Liver (tissue), 8 donors: ENCODE measurements at regions not wholly inside any gene's neighbourhood (a gene's known extent, or its start where the extent isn't known, plus 50 kb on each side); places are given as distances from the start of the nearest gene placed in this dataset.

Experiments used
- DNase-seq: peaks from one replicate; pipeline ENCODE4 v3.0.0-alpha.2; 2017; ENCODE audit warnings: low spot score
- H3K27ac ChIP-seq, 2 donors: one replicate each; pipeline ENCODE4 v1.7.0; 2013; ENCODE audit warnings: inconsistent platforms in 2 of 2, low read length in 2 of 2, control low read depth in 1 of 2, low read depth in 1 of 2, mild to moderate bottlenecking in 1 of 2
- H3K27me3 ChIP-seq, 4 donors: one replicate each; pipeline versions ENCODE4 v1.6.1 to v1.7.0; 2013; ENCODE audit warnings: low read length in 3 of 4, inconsistent platforms in 1 of 4, mild to moderate bottlenecking in 1 of 4, moderate library complexity in 1 of 4; ENCODE audit not compliant: control insufficient read depth in 4 of 4, insufficient read depth in 4 of 4
- H3K36me3 ChIP-seq, 4 donors: one replicate each; pipeline versions ENCODE4 v1.6.1 to v1.7.0; 2013; ENCODE audit warnings: low read length in 3 of 4, mild to moderate bottlenecking in 3 of 4, low read depth in 1 of 4, moderate library complexity in 1 of 4; ENCODE audit not compliant: control insufficient read depth in 4 of 4, insufficient read depth in 3 of 4
- H3K4me1 ChIP-seq, 4 donors: one replicate each; pipeline versions ENCODE4 v1.6.1 to v1.7.0; 2013; ENCODE audit warnings: low read length in 3 of 4, mild to moderate bottlenecking in 3 of 4, moderate library complexity in 1 of 4; ENCODE audit not compliant: control insufficient read depth in 4 of 4, insufficient read depth in 4 of 4
- H3K4me3 ChIP-seq, 3 donors: one replicate each; pipeline versions ENCODE4 v1.6.1 to v1.7.0; 2013; ENCODE audit warnings: low read length in 3 of 3, control low read depth in 1 of 3, low read depth in 1 of 3, mild to moderate bottlenecking in 1 of 3
- H3K9ac ChIP-seq, 2 donors: one replicate each; pipeline ENCODE4 v1.7.0; 2013; ENCODE audit warnings: low read length in 2 of 2, mild to moderate bottlenecking in 2 of 2, moderate library complexity in 2 of 2, control low read depth in 1 of 2, low read depth in 1 of 2
- H3K9me3 ChIP-seq, 4 donors: one replicate each; pipeline versions ENCODE4 v1.6.1 to v1.7.0; 2013; ENCODE audit warnings: low read length in 3 of 4; ENCODE audit not compliant: control insufficient read depth in 4 of 4
- ATF3 ChIP-seq: IDR thresholded peaks from 2 replicates; pipeline ENCODE4 v1.6.1; 2016; ENCODE audit warnings: antibody characterized with exemption
- CTCF ChIP-seq: fragments of 150-350 bp; IDR thresholded peaks from 2 replicates; pipeline ENCODE4 v1.5.1; 2017; ENCODE audit warnings: improper control_type of control experiment, low read depth, low read length; ENCODE audit not compliant: missing input control
- EGR1 ChIP-seq, 2 donors: IDR thresholded peaks; 2 replicates each; pipeline ENCODE4 v1.6.1; 2016 to 2018; ENCODE audit warnings: antibody characterized with exemption in 2 of 2, low read depth in 2 of 2
- FOXA1 ChIP-seq: IDR thresholded peaks from 2 replicates; pipeline ENCODE4 v1.6.1; 2016; ENCODE audit warnings: antibody characterized with exemption
- FOXA2 ChIP-seq: IDR thresholded peaks from 2 replicates; pipeline ENCODE4 v1.6.1; 2016; ENCODE audit warnings: antibody characterized with exemption
- GABPA ChIP-seq, 2 donors: IDR thresholded peaks in 1 of 2; conservative IDR thresholded peaks in 1 of 2; 2 replicates each; pipeline ENCODE4 v1.6.1; 2016; ENCODE audit warnings: antibody characterized with exemption in 2 of 2, mild to moderate bottlenecking in 1 of 2, moderate library complexity in 1 of 2
- HNF4A ChIP-seq, 2 donors: conservative IDR thresholded peaks; 2 replicates each; pipeline ENCODE4 v1.6.1; 2016; ENCODE audit warnings: antibody characterized with exemption in 2 of 2, mild to moderate bottlenecking in 2 of 2
- HNF4G ChIP-seq: IDR thresholded peaks from 2 replicates; pipeline ENCODE4 v1.6.1; 2016; ENCODE audit warnings: antibody characterized with exemption
- JUND ChIP-seq, 2 donors: IDR thresholded peaks; 2 replicates each; pipeline ENCODE4 v1.6.1; 2016; ENCODE audit warnings: antibody characterized with exemption in 2 of 2
- MAX ChIP-seq: IDR thresholded peaks from 2 replicates; pipeline ENCODE4 v1.6.1; 2016; ENCODE audit warnings: antibody characterized with exemption
- NR2F2 ChIP-seq: IDR thresholded peaks from 2 replicates; pipeline ENCODE4 v1.6.1; 2016; ENCODE audit warnings: antibody characterized with exemption
- RAD21 ChIP-seq, 2 donors: IDR thresholded peaks; 2 replicates each; pipeline ENCODE4 v1.6.1; 2016; ENCODE audit warnings: antibody characterized with exemption in 2 of 2, mild to moderate bottlenecking in 2 of 2
- REST ChIP-seq: IDR thresholded peaks from 2 replicates; pipeline ENCODE4 v1.6.1; 2016; ENCODE audit warnings: antibody characterized with exemption, mild to moderate bottlenecking
- RXRA ChIP-seq, 2 donors: IDR thresholded peaks; 2 replicates each; pipeline ENCODE4 v1.6.1; 2017 to 2018; ENCODE audit warnings: antibody characterized with exemption in 2 of 2, mild to moderate bottlenecking in 1 of 2
- SP1 ChIP-seq: IDR thresholded peaks from 2 replicates; pipeline ENCODE4 v1.6.1; 2018; ENCODE audit warnings: antibody characterized with exemption, mild to moderate bottlenecking
- TAF1 ChIP-seq: conservative IDR thresholded peaks from 2 replicates; pipeline ENCODE4 v1.6.1; 2016; ENCODE audit warnings: antibody characterized with exemption, mild to moderate bottlenecking
- YY1 ChIP-seq: IDR thresholded peaks from 2 replicates; pipeline ENCODE4 v1.6.1; 2016; ENCODE audit warnings: antibody characterized with exemption, mild to moderate bottlenecking
- ZBTB33 ChIP-seq: IDR thresholded peaks from 2 replicates; pipeline ENCODE4 v1.6.1; 2016; ENCODE audit warnings: antibody characterized with exemption
- WGBS: extraction: QIAGEN DNeasy Blood & Tissue Kit; methylation state at CpG from one replicate; pipeline ENCODE4 v1.1.7; 2013; 5-methylcytosine and 5-hydroxymethylcytosine counted together
- donor health status: healthy.
- donor health status: healthy.
- donor health status: healthy.
- donor health status: healthy.
- donor health status: healthy.

- Histone ChIP-seq H3K36me3 (no peaks in the 10 kb centered on the region), H3K27ac (no peak overlapping the region), H3K27me3 (no peaks in the 10 kb centered on the region), H3K4me3 (no peak overlapping the region), H3K4me1 (no peaks in the 10 kb centered on the region), H3K9me3 (no peaks in the 10 kb centered on the region), H3K9ac (no peak overlapping the region)
- TF ChIP-seq EGR1 (IDR thresholded peaks at IDR 0.05; ENCODE audit: low read depth in 2 of 2) (no peak), SP1 (no peak), CTCF (no peak), JUND (IDR thresholded peaks at IDR 0.05) (no peak), YY1 (no peak), HNF4A (conservative IDR thresholded peaks at IDR 0.05) (no peak), REST (no peak), TAF1 (no peak), FOXA1 (no peak), RXRA (IDR thresholded peaks at IDR 0.05) (no peak), FOXA2 (no peak), HNF4G (no peak), NR2F2 (no peak), RAD21 (IDR thresholded peaks at IDR 0.05) (no peak), ATF3 (no peak), GABPA (IDR thresholded peaks at IDR 0.05 in 1 of 2, conservative IDR thresholded peaks at IDR 0.05 in 1 of 2) (no peak), ZBTB33 (no peak), MAX (no peak)
- WGBS: 94% methylated on average over 4 of the region's 4 CpGs
- no peak for DNase-seq
Measured at GRCh38 chr12:92294676-92295440, 149.2 kb upstream of the BTG1 start.
